GM18951 (cell line): ENCODE measurements at regions not wholly inside any gene's neighbourhood (a gene's known extent, or its start where the extent isn't known, plus 50 kb on each side); places are given as distances from the start of the nearest gene placed in this dataset.
"Not testable (repeated sequence)": the region's sequence is repeated elsewhere in the genome, so short reads cannot be mapped to it uniquely, and the experiment has no call there.

Experiments used
- POLR2A ChIP-seq: IDR thresholded peaks from 4 replicates; pipeline ENCODE4 v1.6.1; 2011; ENCODE audit warnings: mild to moderate bottlenecking; ENCODE audit not compliant: insufficient read length, insufficient read depth; ENCODE audit errors: extremely low read depth
- in situ Hi-C: fragments of 300-500 bp; cut with MboI; formaldehyde crosslinking; loops from one replicate; pipeline ENCODE4 v1.12.0; 2022; ENCODE audit warnings: low sequenced_read_pairs, mixed read lengths, inconsistent platforms; ENCODE audit not compliant: unreplicated experiment

GRCh38 chr9:711761-712553, 129.5 kb upstream of the DMRT1 start:
- in situ Hi-C loops = no loop called here
- TF ChIP-seq POLR2A = no peak

GRCh38 chr9:712643-713042, 128.9 kb upstream of the DMRT1 start:
- in situ Hi-C loops = no loop called here

DNA sequence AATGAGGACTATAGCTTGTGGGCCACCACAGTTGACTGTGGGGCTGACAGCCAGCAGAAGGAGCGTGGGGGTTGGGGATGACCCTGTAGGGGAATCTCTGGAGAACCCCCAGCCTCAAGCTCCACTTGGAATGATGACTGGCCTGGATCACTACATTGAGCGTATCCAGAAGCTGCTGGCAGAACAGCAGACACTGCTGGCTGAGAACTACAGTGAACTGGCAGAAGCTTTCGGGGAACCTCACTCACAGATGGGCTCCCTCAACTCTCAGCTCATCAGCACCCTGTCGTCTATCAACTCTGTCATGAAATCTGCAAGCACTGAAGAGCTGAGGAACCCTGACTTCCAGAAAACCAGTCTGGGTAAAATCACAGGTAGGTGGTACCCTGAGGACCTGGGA, 128.4 kb upstream of the DMRT1 start:
- no peak for TF ChIP-seq POLR2A
- in situ Hi-C loops = no loop called here

More at GRCh38 chr9:712643-713042, 128.9 kb upstream of the DMRT1 start:
- no peak for TF ChIP-seq POLR2A

DNA sequence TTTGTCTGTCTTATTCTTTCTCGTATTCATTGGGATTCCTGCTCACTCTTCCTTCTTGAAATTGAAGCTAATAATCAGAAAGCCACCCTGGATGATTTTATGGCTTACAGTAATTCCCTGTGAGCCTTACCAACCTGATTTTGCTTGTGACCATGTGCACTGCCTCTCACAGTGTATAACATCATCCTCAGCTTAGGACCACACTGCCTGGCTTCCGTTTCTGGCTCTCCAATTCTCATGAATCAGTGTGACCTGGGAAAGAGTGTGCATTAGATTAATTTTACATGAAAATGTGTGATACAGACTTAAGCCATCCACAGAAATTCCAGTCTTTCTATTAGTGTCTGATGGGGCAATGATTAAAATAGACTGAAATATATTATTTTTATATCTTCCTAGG, 126.8 kb upstream of the DMRT1 start:
- in situ Hi-C loops = no loop called here
- TF ChIP-seq POLR2A = no peak

DNA sequence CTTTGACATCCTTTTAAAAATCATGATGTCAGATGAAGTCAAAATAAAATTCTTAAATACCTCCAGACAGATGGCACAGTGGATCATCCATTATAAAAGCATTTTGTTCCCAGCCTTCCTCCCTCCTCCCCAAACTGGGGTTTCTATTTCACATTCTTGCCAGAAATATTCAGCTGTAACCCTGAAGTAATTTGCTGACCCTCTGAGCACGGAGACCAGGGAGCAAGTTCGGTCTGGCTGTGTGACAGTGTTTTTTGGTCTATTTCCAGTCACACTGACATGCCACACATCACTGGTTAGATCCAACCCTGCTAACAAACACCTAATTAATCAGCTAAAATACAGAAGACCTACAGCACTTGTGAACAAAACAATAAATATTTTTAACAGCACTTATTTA, 126.2 kb upstream of the DMRT1 start:
- TF ChIP-seq POLR2A = no peak
- in situ Hi-C loops = no loop called here

- in situ Hi-C loops = no loop called here
- TF ChIP-seq POLR2A = no peak
Measured at GRCh38 chr9:715743-716400, 125.6 kb upstream of the DMRT1 start.

DNA sequence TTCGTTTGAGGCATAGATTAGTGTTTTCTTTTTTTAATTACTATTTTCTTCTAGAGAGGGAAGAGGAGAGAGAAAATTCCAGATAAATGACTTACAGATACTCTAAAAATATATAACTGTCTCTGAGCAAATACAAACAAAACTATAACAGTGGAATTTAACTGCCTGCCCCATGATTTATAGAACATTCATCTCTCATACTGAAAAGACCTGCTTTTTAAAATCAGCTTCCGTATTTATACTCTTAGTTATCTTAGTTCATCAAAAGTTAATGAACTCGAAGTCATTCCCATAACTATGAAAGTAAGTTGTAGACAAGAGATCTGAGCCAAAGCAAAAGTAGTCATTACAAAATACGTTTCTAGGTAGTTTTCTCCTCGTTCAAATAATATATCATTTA, 123.8 kb upstream of the DMRT1 start:
- no peak for TF ChIP-seq POLR2A
- in situ Hi-C loops = no loop called here

GRCh38 chr9:720239-720881, 121.1 kb upstream of the DMRT1 start:
- in situ Hi-C loops = no loop called here
- TF ChIP-seq POLR2A = no peak

- no peak for TF ChIP-seq POLR2A
- in situ Hi-C loops = no loop called here
Measured at GRCh38 chr9:722388-722980, 119.0 kb upstream of the DMRT1 start.

DNA sequence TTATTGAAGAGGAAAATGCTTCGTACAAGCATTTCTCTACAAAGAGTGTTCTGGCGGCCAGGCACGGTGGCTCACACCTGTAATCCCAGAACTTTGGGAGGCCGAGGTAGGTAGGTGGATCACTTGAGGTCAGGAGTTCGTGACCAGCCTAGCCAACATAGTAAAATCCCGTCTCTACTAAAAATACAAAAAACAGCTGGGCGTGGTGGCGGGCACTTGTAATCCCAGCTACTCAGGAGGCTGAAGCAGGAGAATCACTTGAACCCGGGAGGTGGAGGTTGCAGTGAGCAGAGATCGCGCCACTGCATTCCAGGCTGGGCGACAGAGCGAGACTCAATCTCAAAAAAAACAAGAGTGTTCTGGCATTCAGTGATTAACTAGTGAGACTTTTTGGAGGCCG, 117.0 kb upstream of the DMRT1 start:
- in situ Hi-C loops = not testable (repeated sequence)

DNA sequence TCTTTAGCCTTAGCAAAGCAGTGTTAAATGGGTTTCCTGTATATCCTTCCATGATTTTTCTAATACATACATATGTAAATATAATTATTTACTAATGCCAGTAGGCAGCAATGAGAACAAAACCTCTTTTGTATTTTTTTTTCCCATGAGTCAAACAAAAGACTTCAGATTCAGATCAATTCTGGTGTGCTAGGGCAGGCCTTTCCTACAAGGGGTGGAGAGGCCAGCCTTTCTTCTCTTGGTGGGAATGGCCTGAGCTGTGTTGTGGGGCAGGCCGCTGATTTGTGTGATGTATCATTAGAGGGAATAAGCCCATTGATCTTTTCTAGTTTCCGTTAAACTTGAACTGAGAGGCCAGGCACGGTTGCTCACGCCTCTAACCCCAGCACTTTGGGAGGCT, 115.5 kb upstream of the DMRT1 start:
- in situ Hi-C loops = no loop called here
- no peak for TF ChIP-seq POLR2A

DNA sequence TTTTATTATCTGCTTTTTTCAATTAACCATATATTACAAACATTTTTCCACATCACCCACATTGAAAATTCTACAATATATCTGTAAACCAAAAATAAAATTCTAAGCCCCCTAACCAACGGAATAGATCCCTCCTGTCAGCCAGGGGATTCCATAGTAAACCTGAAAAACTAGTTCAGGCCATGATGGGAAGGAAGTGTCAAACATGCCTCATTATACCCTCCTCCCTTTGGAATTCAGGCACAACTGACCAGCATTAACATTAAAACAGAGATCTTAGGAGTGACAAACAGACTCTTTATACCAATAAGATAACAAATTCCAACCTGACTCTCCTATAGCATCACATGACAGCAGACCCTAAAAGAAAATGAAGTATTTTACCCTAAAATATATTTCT, 113.7 kb upstream of the DMRT1 start:
- TF ChIP-seq POLR2A = no peak
- in situ Hi-C loops = no loop called here

DNA sequence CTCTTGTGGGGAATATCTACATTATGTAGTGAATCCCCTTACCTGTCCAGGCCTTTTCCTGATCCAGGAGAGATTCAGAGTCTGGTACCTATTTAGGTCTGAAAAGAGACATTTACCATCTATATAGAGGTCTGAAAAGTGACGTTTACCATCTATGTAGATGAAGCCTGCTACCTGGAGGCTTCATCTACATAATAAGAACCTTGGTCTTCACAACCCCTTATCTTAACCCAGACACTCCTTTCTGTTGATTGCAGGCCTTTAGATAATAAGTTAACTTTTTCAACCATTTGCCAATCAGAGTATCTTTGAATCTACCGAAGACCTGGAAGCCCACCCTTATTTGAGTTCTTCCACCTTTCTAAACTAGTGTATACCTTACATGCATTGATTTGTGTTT, 113.0 kb upstream of the DMRT1 start:
- TF ChIP-seq POLR2A = no peak
- in situ Hi-C loops = no loop called here
